ENCODE measurements at regions not wholly inside any gene's neighbourhood (a gene's known extent, or its start where the extent isn't known, plus 50 kb on each side); places are given as distances from the start of the nearest gene placed in this dataset.

DNA sequence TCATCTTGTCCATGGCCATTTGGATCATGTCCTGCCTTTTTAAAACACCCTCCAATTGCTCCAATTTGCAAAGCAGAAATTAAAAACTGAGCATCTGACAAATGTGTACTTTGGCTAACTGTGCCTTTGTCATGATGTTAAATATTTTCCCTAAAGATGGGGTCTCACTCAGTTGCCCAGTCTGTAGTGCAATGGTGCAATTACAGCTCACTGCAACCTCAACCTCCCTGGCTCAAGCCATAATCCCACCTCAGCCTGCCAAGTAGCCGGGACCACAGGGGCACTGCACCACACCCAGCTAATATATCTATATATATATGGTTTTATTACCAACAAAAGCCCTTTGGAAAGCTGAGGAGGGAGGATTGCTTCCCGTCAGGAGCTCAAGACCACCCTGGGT, 782.7 kb downstream of the UQCRFS1 start:
- H3K27ac Mint-ChIP-seq: no peak overlapping the region
- intact Hi-C loops (cut with micrococcal nuclease): no loop called here
- CTCF ChIA-PET: no interaction called here
- ATAC-seq: no peak
- H3K9me3 Mint-ChIP-seq: peaks cover 6% of the 10 kb centered on the region
- H3K4me1 Mint-ChIP-seq (ENCODE audit: low read depth): no peaks in the 10 kb centered on the region
- DNase-seq: no peak
- TF ChIP-seq, protein P1, sequence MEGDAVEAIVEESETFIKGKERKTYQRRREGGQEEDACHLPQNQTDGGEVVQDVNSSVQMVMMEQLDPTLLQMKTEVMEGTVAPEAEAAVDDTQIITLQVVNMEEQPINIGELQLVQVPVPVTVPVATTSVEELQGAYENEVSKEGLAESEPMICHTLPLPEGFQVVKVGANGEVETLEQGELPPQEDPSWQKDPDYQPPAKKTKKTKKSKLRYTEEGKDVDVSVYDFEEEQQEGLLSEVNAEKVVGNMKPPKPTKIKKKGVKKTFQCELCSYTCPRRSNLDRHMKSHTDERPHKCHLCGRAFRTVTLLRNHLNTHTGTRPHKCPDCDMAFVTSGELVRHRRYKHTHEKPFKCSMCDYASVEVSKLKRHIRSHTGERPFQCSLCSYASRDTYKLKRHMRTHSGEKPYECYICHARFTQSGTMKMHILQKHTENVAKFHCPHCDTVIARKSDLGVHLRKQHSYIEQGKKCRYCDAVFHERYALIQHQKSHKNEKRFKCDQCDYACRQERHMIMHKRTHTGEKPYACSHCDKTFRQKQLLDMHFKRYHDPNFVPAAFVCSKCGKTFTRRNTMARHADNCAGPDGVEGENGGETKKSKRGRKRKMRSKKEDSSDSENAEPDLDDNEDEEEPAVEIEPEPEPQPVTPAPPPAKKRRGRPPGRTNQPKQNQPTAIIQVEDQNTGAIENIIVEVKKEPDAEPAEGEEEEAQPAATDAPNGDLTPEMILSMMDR (IDR thresholded peaks at IDR 0.05): no peak
- H3K27me3 Mint-ChIP-seq: no peaks in the 10 kb centered on the region
- no peaks in the 10 kb centered on the region for H3K36me3 Mint-ChIP-seq (ENCODE audit: low read depth)
- POLR2A ChIA-PET: no interaction called here
- H3K4me3 Mint-ChIP-seq: no peak overlapping the region

DNA sequence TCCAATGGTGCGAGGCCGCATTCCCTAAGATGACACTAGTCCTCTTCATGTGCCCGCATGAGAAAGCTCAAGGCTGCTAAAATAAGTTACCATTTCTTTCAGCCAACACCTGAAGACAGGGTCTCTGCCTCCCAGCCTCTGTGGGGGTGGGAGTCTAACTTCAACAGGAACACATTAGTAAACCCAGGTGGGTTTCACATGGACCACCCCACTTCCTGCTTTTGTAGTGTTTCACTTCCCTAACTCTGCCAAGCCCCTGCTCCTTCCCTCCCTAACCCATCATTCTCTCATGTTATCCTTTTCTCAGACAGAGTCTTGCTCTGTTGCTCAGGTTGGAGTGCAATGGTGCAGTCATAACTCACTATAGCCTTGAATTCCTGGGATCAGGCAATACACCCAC, 783.6 kb downstream of the UQCRFS1 start:
- Mint-ChIP-seq H3K9me3 (peaks cover 6% of the 10 kb centered on the region), H3K4me3 (no peak overlapping the region), H3K27ac (no peak overlapping the region), H3K27me3 (no peaks in the 10 kb centered on the region), H3K36me3 (ENCODE audit: low read depth) (no peaks in the 10 kb centered on the region), H3K4me1 (ENCODE audit: low read depth) (peaks cover 3% of the 10 kb centered on the region)
- ChIA-PET POLR2A (interaction anchor here (0.6 kb wide), 1 partner anchor 60 kb away, joined by 3 read pairs; no protein-coding TSS in a partner anchor), CTCF (no interaction called here)
- intact Hi-C loops (cut with micrococcal nuclease): no loop called here
- no peak for DNase-seq
- TF ChIP-seq, protein P1 (IDR thresholded peaks at IDR 0.05): no peak
- no peak for ATAC-seq

DNA sequence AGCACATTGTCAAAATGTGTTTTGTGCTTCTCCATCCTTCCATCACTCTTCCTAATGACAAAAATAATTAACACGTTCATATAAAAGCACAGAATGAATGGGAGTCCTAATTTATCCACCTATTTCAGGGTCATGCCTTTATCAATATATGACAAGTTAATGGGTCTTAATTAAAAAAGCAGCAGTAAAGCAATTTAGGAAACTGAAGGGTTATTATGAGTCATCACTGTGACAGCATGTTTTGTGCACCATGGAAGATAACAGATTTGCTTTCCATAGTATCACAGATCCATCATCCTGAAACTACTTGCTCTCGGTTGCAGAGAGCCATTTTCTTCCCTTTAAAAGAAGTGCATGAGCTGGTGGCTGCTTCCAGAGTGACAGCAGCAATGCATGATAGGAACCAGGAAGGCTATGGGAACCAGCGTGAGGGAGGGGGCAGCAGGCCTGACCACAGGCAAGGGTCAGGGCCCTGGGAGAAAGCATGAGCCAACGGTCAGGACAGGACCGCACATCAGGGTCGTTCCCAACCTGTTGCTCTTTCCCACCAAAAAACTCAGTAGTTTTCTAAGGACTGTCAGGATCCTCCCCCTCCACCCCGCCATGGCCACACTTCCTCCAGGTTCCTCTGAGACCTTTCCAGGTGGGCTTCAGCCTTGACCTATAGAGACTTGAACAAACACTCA, 784.1 kb downstream of the UQCRFS1 start:
- H3K9me3 Mint-ChIP-seq: peaks cover 3% of the 10 kb centered on the region
- TF ChIP-seq, protein P1 (IDR thresholded peaks at IDR 0.05): no peak
- no peaks in the 10 kb centered on the region for H3K36me3 Mint-ChIP-seq (ENCODE audit: low read depth)
- intact Hi-C loops (cut with micrococcal nuclease): no loop called here
- H3K27ac Mint-ChIP-seq: no peak overlapping the region
- POLR2A ChIA-PET: interaction anchor here (0.6 kb wide), 1 partner anchor 60 kb away, joined by 3 read pairs; no protein-coding TSS in a partner anchor
- ATAC-seq: no peak
- H3K4me3 Mint-ChIP-seq: no peak overlapping the region
- DNase-seq: no peak
- H3K27me3 Mint-ChIP-seq: no peaks in the 10 kb centered on the region
- H3K4me1 Mint-ChIP-seq (ENCODE audit: low read depth): peaks cover 3% of the 10 kb centered on the region
- CTCF ChIA-PET: no interaction called here

DNA sequence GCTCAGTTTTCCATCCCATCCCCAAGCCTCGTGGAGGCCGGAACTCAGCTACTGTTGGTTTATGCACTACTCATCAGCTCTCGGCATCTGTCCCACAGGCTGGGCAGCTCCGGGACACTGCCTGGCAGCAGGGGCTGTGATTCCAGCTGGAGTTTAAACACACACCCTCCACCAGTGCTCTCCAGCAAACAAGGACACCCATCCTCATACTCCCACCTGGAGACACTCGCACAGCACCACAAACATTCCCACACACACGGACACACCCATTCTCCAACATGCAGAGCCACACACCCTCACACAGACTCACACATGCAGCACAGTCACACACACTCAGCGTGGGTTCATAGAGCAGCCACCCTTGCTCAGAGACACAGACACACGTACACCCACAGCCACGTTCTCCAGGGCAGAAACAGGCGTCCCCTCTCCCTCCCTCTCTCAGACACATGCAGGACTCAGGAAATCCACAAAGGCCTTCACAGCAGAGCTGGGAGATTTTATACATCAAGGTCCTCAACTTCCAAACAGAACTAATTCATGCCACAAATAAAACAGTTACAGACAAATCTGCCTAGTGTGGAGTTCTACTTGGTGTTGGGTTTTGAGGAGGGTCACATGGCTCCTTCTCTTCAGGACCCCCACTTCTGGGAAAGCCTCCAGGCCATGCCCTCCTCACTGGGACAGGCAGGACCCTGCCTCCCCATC, 785.4 kb downstream of the UQCRFS1 start:
- Mint-ChIP-seq H3K27ac (no peak overlapping the region), H3K4me3 (no peak overlapping the region), H3K36me3 (ENCODE audit: low read depth) (no peaks in the 10 kb centered on the region), H3K9me3 (no peaks in the 10 kb centered on the region), H3K4me1 (ENCODE audit: low read depth) (peaks cover 3% of the 10 kb centered on the region), H3K27me3 (peaks cover 2% of the 10 kb centered on the region)
- intact Hi-C loops (cut with micrococcal nuclease): no loop called here
- POLR2A ChIA-PET: no interaction called here
- ATAC-seq: no peak
- DNase-seq: no peak
- CTCF ChIA-PET: no interaction called here
- TF ChIP-seq, protein P1 (IDR thresholded peaks at IDR 0.05): no peak

DNA sequence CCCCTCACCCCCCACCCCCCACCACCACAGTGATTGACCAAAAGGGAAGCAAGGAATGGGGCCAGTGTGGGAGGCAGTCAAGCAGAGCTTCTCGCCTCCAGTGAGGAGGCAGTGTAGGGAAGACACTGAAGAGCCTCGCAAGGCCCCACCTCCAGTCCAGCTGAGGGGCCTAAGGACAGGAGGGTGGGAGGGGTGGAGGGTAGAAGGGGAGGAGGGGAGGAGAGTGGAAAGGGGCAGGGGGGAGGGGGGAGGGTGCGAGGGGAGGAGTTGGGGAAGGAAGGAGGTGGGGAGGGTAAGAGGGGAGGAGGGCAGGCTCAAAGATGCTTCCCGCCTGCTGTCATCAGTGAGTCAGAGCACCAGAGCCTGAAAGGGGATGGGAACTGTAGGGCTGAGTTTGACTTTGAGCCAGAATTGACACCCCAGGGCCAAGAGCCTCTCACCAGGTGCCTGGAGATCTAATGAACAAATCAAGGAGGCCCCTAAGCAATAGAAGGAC, 786.2 kb downstream of the UQCRFS1 start:
- Mint-ChIP-seq H3K36me3 (ENCODE audit: low read depth) (no peaks in the 10 kb centered on the region), H3K27ac (no peak overlapping the region), H3K27me3 (peaks cover 2% of the 10 kb centered on the region), H3K4me3 (no peak overlapping the region), H3K9me3 (no peaks in the 10 kb centered on the region), H3K4me1 (ENCODE audit: low read depth) (peaks cover 5% of the 10 kb centered on the region)
- DNase-seq (no peak), ATAC-seq (no peak)
- TF ChIP-seq, protein P1 (IDR thresholded peaks at IDR 0.05): no peak
- ChIA-PET CTCF (no interaction called here), POLR2A (no interaction called here)
- intact Hi-C loops (cut with micrococcal nuclease): no loop called here

All from activated CD8-positive, alpha-beta T cell treated with anti-CD3 and anti-CD28 coated beads for 36 hours (primary cell).